CD4-positive, alpha-beta T cell treated with Interleukin-21 for 1 hour (primary cell): ENCODE measurements at regions not wholly inside any gene's neighbourhood (a gene's known extent, or its start where the extent isn't known, plus 50 kb on each side); places are given as distances from the start of the nearest gene placed in this dataset.

ENCODE experiments used
- DNase-seq: peaks from one replicate; pipeline ENCODE4 v3.0.0-alpha.2; 2020

GRCh38 chr13:64347664-64348063 is 2882.5 kb downstream of the PCDH9 start:
- no peak for DNase-seq

DNA sequence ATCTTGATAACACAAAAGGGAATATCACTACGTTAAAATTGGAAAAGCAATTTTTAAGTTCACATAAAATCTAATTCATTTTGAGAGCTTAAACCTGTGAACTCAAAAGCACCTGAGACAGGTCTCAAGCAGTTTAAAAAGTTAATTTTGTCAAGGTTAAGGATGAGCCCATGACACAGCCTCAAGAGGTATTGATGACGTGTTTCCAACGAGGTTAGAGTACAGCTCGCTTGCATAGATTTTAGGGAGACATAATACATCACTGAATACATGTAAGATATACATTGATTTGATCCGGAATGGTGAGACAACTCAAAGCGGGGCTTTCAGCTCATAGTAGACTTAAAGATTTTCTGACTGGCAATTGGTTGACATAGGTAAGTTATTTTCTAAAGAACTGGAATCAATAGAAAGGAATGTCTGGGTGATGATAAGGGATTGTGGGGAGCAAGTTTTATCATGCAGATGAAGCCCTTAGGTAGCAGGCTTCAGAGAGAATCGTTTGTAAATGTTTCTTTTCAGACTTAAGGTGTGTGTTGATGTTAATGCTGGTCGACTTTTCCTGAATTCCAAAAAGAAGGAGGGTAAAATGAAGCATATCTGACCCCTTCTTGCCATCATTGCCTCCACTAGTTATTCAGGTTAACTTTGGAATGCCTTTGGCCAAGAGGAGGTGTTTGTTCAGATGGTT is 2890.6 kb downstream of the PCDH9 start:
- no peak for DNase-seq

DNA sequence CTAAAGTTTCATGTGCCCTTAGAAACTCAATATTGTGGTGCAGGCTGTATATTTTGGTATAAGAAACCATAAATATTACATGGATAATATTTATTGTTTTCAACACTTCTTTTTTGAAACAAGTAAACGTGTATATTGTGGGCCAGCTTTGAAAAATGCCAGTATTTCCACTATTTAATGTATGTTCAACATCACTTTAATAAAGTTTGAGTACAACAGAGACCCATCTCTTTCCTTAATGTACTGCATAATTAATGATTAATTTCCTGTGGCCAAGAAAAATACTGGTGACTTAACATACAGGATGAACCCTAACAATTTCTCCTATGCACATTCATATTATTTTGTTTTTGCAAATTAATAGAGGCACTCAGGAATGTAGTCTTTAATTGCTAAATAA is 2891.5 kb downstream of the PCDH9 start:
- DNase-seq, result no peak

- no peak for DNase-seq
These were observed 2896.2 kb downstream of the PCDH9 start for GRCh38 chr13:64333888-64334287.

DNA sequence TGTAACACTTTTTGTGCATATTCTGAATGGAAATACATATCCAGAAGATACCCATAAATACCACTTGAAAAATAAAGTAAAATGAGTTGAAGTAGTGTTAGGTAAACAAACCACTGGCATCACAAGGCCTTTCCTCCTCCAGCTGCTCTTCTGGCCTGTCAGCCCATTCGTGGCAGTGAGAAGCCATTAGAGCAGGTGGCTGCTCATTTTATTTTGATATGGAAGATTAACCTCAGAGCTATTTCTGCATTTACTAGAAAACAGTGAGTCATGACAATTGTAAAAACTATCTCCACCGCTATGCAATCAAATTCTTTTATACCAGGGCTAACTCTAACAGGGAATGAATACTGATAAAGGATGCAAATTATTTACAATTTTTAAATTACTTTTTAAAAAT is 2898.1 kb downstream of the PCDH9 start:
- no peak for DNase-seq

DNA sequence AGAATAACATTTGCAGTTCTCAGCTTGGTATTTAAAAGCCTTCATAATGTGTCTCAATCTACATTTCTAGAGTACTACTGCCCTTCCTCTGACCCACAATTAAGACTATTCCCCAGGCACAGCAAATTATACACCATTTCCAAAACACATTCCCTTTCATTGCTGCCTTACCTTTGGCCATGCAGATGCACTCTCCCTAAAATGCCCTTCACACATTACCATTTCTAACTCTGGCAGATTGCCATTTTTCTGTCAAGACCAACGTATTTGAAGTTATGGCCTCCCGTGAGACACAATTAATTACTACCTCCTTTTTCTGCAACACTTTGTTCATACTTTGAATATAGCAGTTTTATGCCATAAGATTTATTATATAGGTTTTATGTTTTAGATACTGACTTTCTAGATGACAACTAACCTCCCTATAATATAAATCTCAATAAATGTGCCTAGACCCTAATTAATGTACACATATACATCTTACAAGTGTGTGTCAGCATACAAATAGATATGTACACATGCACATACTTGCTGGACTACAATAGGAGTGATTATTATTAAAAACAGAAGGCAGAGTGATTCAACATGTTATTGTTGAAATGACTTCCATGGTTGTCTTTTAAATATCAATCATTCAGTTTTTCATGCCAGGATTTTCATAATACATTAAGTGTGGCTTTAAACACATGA is 2902.5 kb downstream of the PCDH9 start:
- no peak for DNase-seq

- DNase-seq, result no peak
These were observed 2898.7 kb upstream of the PCDH20 start for GRCh38 chr13:64314331-64314730.

DNA sequence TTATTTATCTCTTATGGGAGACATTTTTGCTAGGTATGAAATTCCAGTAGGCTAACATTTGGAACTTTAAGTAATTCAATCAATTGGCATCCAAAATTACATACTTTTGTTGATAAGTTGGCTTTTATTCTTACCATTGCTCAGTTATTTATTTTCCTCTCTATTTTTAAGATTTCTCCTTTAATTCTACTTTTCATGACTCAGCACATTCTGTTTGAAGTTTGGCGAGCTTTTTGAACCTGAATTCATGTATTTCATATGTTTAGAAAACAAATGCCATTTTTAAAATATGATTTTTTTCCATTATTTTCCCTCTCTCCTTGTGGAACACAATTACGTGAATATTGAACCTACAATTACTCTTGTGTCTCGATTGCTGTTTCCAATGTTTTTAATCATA is 2896.3 kb upstream of the PCDH20 start:
- no peak for DNase-seq

GRCh38 chr13:64311112-64311511 is 2895.5 kb upstream of the PCDH20 start:
- no peak for DNase-seq

GRCh38 chr13:64305246-64305645 is 2889.6 kb upstream of the PCDH20 start:
- DNase-seq, result no peak

DNA sequence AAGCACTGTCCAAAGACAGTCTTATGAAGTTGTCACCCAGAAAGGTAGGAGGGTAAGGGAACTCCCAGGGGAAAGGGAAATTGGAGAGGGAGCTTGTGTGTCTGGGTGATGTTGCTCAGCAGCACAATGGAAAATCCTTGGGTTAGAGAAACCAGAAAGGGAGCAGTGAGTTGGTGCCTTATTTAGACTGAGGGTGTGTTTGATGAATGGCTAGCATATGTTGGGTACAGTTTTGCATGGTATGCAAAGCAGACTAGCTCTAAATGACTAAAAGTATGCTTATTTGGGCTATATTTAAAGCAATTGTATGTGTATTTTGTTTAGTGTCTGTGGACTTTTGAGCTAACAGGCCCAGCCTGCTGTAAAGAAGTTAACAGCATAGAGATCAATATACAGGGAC is 2884.6 kb upstream of the PCDH20 start:
- no peak for DNase-seq

DNA sequence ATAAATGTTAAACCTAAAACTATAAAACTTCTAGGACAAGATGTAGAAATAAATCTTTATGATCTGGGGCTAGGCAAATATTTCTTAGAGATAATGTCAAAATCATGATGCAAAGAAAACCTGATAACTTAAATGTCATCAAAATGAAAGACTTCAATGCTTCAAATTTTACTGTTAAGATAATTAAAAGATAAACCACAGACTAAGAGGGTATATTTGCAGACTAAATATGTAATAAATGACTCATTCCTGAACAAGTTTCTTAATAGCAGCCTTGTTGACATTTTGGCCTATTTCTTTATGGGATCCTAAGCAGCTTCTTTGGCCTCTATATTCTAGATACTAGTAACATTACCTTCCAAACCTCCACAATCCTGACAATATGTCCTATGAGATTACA is 2878.3 kb upstream of the PCDH20 start:
- no peak for DNase-seq

GRCh38 chr13:64289702-64290101 is 2874.1 kb upstream of the PCDH20 start:
- no peak for DNase-seq

DNA sequence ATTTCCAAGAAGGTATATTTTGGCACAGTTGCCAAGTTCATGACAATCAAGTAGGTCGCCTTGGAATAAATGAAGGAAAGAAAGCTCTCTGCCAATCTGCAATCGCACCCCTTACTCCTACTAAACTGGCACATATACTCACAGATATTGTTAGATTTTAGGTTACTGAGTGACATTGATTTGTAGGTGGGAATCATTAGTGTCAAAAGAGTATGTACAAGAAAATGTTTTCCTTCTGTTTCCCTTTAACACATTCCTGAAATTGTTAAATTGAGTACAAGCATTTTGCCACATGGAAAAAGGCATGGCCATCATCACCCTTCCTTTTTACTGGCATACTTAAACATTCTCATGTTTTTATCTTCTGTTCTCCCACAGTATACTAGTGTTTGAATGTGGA is 2868.3 kb upstream of the PCDH20 start:
- no peak for DNase-seq

DNA sequence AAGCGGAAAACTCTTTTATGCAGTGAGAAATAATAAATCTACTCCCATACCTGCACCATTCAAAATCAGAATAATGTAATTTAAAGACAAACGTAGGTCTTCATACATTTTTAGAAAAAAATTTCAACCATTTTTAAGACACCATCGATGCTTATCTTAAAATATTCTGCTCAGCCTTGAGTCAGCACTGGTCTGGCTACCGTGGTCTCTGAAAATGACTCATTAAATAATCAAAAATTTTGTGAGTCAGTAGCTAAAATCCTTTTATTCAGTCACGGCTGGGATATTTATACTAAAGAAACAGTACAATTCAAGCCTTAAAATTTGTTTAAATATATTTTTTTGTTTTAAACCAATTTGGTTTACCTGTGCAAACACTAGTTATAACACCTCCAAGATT is 2862.8 kb upstream of the PCDH20 start:
- DNase-seq, result no peak

DNA sequence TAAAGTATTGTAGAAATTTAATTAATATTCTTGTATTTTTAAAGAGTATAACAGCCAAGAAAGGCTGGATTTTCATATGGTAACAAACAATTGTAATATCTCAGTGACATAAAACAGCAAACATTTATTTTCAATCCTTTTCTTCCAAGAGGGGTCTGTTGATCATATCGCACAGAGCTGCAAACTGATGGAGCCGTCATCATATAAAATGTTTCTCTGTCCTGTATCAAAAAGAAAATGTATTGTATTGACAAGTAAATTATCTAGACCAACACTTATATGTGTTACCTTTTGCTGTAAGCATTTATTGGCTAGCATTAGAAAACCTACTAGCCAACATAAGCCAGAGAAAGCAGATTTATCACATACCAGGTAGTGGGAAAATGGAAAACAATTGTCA is 2861.4 kb upstream of the PCDH20 start:
- no peak for DNase-seq

DNA sequence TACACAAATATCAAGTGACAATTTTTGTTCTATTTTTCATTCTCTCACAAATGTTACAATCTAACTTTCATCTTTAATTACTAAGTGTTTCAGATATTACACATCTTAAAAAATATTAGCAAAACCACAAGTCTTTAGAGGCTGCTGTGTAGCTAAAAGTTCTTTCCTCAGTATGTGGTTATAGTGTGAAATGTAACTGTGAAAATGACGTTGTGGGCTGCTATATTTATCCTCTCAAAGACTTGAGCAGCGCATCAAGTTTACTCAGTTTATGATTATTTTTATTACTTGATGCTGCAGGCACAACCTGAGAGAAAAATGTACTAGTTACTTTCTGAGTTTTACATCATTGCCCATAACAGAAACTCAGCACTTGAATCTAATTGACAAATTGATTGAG is 2860.6 kb upstream of the PCDH20 start:
- DNase-seq, result no peak

GRCh38 chr13:64274481-64275217 is 2859.0 kb upstream of the PCDH20 start:
- no peak for DNase-seq

- DNase-seq, result no peak
These were observed 2858.1 kb upstream of the PCDH20 start for GRCh38 chr13:64273780-64274179.

DNA sequence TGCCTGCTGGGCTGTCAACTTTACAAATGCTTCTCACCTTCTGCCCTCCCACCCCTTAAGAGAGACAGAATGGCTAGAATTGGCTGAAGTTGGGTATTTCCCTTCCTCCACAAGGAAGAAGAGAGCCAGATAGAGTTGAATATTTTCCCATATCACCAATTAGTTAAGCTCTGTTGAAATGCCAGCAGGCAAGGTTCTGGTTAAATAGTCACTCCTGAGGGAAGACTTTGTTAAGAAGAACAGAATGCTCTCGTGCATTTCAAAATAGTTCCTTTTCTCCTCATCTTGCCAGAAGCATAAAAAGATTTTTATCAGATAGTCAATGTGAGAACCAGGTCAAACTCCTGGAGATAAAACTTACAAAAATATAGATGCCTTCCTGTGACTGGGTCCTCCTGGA is 2857.0 kb upstream of the PCDH20 start:
- DNase-seq, result no peak

GRCh38 chr13:64266024-64266423 is 2850.4 kb upstream of the PCDH20 start:
- DNase-seq, result no peak

GRCh38 chr13:64263285-64263684 is 2847.6 kb upstream of the PCDH20 start:
- no peak for DNase-seq

DNA sequence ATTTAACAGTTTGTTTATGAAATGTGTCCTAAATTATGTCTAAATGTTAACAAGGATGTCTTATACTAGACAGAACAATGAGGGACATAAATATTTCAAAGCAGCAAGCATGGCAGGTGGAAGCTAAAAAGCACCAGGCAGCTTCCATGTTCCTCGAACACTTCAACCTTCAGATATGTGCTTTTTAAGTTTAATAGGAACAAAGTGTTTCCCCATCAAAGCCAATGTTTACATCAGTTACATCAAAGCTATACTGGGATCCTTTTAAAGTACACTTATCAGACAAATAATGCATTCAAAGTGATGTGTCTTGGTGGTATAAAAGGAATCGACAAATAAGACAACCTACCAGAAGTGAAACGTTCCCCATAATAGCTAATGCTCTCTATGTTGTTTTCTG is 2841.1 kb upstream of the PCDH20 start:
- no peak for DNase-seq

- no peak for DNase-seq
These were observed 2840.3 kb upstream of the PCDH20 start for GRCh38 chr13:64255988-64256387.
